Lung microvascular endothelial cell (primary cell): ENCODE measurements at regions not wholly inside any gene's neighbourhood (a gene's known extent, or its start where the extent isn't known, plus 50 kb on each side); places are given as distances from the start of the nearest gene placed in this dataset.
"Not testable (repeated sequence)": the region's sequence is repeated elsewhere in the genome, so short reads cannot be mapped to it uniquely, and the experiment has no call there.

Experiments
- DNase-seq, 2 donors: peaks; one replicate each; pipeline versions ENCODE4 v3.0.0 to v3.0.0-alpha.2; 2010; ENCODE audit warnings: low read depth in 2 of 2

- DNase-seq = peak in 1 of 2 donors; percentile 51
These were observed 65.6 kb upstream of the ARHGAP29 start for GRCh38 chr1:94303005-94303404.

- no peak for DNase-seq
These were observed 65.1 kb upstream of the ARHGAP29 start for GRCh38 chr1:94302497-94302896.

- no peak for DNase-seq
These were observed 63.8 kb upstream of the ARHGAP29 start for GRCh38 chr1:94301186-94301585.

GRCh38 chr1:94300731-94301130, 63.3 kb upstream of the ARHGAP29 start:
- no peak for DNase-seq

GRCh38 chr1:94299627-94300553, 62.5 kb upstream of the ARHGAP29 start:
- DNase-seq = peak; percentile 62 to 87

GRCh38 chr1:94298861-94299260, 61.5 kb upstream of the ARHGAP29 start:
- DNase-seq = peak; percentile 71 to 85

- peak; percentile 95 to 97 for DNase-seq
These were observed 58.6 kb upstream of the ARHGAP29 start for GRCh38 chr1:94296018-94296417.

- DNase-seq = not testable (repeated sequence)
These were observed 55.6 kb upstream of the ARHGAP29 start for GRCh38 chr1:94292978-94293377.

- DNase-seq = not testable (repeated sequence)
These were observed 51.9 kb upstream of the ARHGAP29 start for GRCh38 chr1:94289244-94289643.
